ENCODE measurements at regions not wholly inside any gene's neighbourhood (a gene's known extent, or its start where the extent isn't known, plus 50 kb on each side); places are given as distances from the start of the nearest gene placed in this dataset.

- Histone ChIP-seq H3K23ac (ENCODE audit: low read depth, low read length) (no peak overlapping the region), H4K20me1 (ENCODE audit: insufficient read depth, low read length) (no peaks in the 10 kb centered on the region), H4K5ac (ENCODE audit: low read depth, low read length) (no peak overlapping the region), H4K8ac (ENCODE audit: low read depth in 2 of 2, low read length in 2 of 2) (no peak overlapping the region), H3K9me3 (ENCODE audit: control insufficient read depth, insufficient read depth, low read length) (no peaks in the 10 kb centered on the region), H3K4me2 (ENCODE audit: low read depth, low read length) (no peak overlapping the region), H3K4me1 (ENCODE audit: control insufficient read depth, insufficient read depth, low read length) (no peaks in the 10 kb centered on the region), H2BK20ac (ENCODE audit: low read depth, low read length) (no peak overlapping the region), H3K36me3 (ENCODE audit: control insufficient read depth, insufficient read depth, low read length) (no peaks in the 10 kb centered on the region), H4K91ac (ENCODE audit: insufficient read depth, low read depth, low read length) (no peak overlapping the region), H3K27ac (ENCODE audit: insufficient read depth, low read length) (no peak overlapping the region), H3K56ac (ENCODE audit: extremely low read depth, insufficient read depth, low read length) (no peak overlapping the region), H3K18ac (ENCODE audit: low read depth, low read length) (no peak overlapping the region), H3K9ac (ENCODE audit: low read depth, low read length) (no peak overlapping the region), H2BK120ac (ENCODE audit: low read depth, low read length) (no peak overlapping the region), H3K27me3 (ENCODE audit: control insufficient read depth, insufficient read depth, low read length) (no peaks in the 10 kb centered on the region), H3K4me3 (ENCODE audit: insufficient read depth, low read depth, low read length) (no peak overlapping the region), H2AK5ac (ENCODE audit: low read depth, low read length) (no peak overlapping the region), H3K9me1 (ENCODE audit: insufficient read depth, low read length) (no peaks in the 10 kb centered on the region), H3K79me1 (ENCODE audit: low read depth in 1 of 2, low read length in 2 of 2) (no peaks in the 10 kb centered on the region), H3K4ac (ENCODE audit: low read depth, low read length) (no peak overlapping the region), H2BK15ac (ENCODE audit: low read depth, low read length) (no peak overlapping the region), H2AFZ (replicated peaks; ENCODE audit: low read length, poor library complexity) (no peak overlapping the region), H3K14ac (replicated peaks; ENCODE audit: low read depth, low read length) (no peak overlapping the region), H2BK5ac (ENCODE audit: low read depth, low read length, poor library complexity, severe bottlenecking) (no peak overlapping the region), H2AK9ac (replicated peaks; ENCODE audit: low read depth, low read length, poor library complexity) (no peak overlapping the region)
- 60% methylated on average over 1 of the region's 5 CpGs; no CpG with 5 or more reads in 1 of the 2 experiments for WGBS, 2 experiments (ENCODE audit: extremely low coverage in 2 of 2, insufficient read length in 1 of 2)
- TF ChIP-seq RFX5 (IDR thresholded peaks at IDR 0.05; ENCODE audit: low read depth, low read length) = no peak
- no peak for TF ChIP-seq POLR2A (IDR thresholded peaks at IDR 0.05; ENCODE audit: low read depth, low read length)
- TF ChIP-seq CEBPB (IDR thresholded peaks at IDR 0.05; ENCODE audit: low read depth, low read length) = no peak
- TF ChIP-seq SMC3 (IDR thresholded peaks at IDR 0.05; ENCODE audit: low read depth, low read length) = no peak
- no peak for TF ChIP-seq USF2 (IDR thresholded peaks at IDR 0.05; ENCODE audit: low read depth, low read length)
- TF ChIP-seq MAFK (IDR thresholded peaks at IDR 0.05; ENCODE audit: low read depth, low read length) = no peak
- ChIA-PET CTCF (no interaction called here), POLR2A (ENCODE audit: unreplicated experiment) (no interaction called here)
- intact Hi-C loops (cut with micrococcal nuclease) (no loop called here), dilution Hi-C loops (cut with HindIII; ENCODE audit: low sequenced_read_pairs, unreplicated experiment) (no loop called here), in situ Hi-C loops (cut with MboI; ENCODE audit: low sequenced_read_pairs) (no loop called here)
- no peak for DNase-seq
- BruUV-seq (replicated peaks) = no TSS peak
- no peak for ATAC-seq (ENCODE audit: low read depth)
Observed at GRCh38 chr11:98110030-98110429, 910.7 kb upstream of the CNTN5 start.

Measured in IMR-90 (cell line).